ENCODE measurements at regions not wholly inside any gene's neighbourhood (a gene's known extent, or its start where the extent isn't known, plus 50 kb on each side); places are given as distances from the start of the nearest gene placed in this dataset.

DNA sequence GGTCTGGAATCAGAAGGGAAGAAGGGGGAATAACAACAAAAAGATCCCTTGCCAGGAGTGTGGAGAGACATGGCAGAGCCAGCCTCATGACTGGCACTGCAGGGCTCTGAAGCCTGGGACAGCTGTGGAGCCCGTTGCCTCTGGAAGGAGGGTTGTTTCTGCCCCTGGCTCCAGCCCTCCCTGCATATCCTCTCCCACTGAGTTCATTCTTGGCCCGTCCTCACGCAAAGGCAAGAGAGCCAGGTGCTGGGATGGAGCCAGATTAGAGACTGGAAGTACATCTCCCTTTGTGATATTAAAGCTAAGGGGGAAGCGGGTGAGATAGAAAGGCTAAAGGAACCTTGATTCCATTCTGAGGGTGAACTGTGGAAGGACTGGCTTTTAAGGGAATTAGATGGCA, 141.5 kb upstream of the NPVF start:
- TF ChIP-seq, protein P1, sequence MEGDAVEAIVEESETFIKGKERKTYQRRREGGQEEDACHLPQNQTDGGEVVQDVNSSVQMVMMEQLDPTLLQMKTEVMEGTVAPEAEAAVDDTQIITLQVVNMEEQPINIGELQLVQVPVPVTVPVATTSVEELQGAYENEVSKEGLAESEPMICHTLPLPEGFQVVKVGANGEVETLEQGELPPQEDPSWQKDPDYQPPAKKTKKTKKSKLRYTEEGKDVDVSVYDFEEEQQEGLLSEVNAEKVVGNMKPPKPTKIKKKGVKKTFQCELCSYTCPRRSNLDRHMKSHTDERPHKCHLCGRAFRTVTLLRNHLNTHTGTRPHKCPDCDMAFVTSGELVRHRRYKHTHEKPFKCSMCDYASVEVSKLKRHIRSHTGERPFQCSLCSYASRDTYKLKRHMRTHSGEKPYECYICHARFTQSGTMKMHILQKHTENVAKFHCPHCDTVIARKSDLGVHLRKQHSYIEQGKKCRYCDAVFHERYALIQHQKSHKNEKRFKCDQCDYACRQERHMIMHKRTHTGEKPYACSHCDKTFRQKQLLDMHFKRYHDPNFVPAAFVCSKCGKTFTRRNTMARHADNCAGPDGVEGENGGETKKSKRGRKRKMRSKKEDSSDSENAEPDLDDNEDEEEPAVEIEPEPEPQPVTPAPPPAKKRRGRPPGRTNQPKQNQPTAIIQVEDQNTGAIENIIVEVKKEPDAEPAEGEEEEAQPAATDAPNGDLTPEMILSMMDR (IDR thresholded peaks at IDR 0.05): no peak
- Histone ChIP-seq H3K9me3 (peaks cover 17% of the 10 kb centered on the region), H3K4me3 (no peak overlapping the region), H3K36me3 (ENCODE audit: low read depth) (no peaks in the 10 kb centered on the region), H3K4me1 (ENCODE audit: low read depth) (no peaks in the 10 kb centered on the region)
- DNase-seq (no peak), ATAC-seq (no peak)
- intact Hi-C loops (cut with DNase I, micrococcal nuclease): no loop called here

DNA sequence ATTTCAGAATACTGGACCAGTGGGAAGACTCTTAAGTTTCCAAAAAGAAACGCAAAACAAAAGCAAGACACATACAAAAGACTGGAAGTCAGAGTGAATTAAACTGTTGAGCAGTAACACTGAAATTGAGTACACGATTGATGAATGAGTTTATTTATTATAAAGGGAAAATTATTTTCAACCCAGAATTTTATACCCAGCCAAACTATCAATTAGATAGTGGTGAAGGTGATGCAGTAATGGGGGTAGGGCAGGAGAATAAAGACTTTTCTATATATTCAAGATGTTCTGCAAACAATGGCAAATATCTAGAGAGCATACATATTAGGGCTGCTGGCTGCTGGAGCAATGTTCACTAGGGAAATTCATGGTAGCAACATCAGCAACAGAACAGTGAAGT, 143.7 kb upstream of the NPVF start:
- intact Hi-C loops (cut with DNase I, micrococcal nuclease): no loop called here
- TF ChIP-seq, protein P1 (IDR thresholded peaks at IDR 0.05): no peak
- Histone ChIP-seq H3K4me1 (ENCODE audit: low read depth) (no peaks in the 10 kb centered on the region), H3K9me3 (peaks cover 17% of the 10 kb centered on the region), H3K36me3 (ENCODE audit: low read depth) (no peaks in the 10 kb centered on the region), H3K4me3 (no peak overlapping the region)
- ATAC-seq (no peak), DNase-seq (no peak)

DNA sequence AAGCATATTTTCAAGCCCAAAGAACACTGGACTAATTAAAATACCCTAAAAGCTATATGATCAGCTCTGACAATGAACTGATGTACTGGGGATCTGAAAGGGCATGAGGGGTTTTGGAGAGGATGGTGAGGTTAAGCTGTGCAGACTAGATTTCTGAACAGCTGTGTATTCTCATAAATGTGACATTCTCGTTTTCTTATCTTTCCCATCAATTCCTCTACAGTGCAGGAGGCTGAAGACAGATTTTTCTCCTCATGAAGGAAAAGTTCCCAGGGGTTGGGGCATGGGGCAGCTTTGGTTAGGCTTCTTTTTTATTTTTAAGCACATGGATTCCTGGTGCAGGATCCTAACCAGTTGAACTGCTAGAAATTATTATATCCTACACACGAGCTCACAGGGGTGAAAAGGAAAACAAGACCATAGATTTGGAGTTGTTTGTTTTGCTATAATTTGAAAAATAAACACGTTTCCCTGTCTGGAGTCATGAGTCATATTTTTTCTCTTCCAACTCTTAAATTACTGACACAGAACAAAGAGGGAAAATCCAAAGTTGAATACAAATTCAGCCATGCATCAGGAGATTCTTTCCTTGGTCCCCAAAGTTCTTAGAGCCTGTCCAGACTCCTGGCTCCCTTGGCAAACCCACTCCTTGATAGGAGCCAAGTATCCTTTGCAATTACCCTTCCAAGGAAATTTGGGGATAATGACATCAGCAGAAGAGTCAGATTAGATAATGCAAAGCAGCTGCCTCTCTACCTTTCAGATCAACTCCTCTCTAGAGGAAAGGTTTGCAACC, 147.7 kb upstream of the NPVF start:
- Histone ChIP-seq H3K36me3 (ENCODE audit: low read depth) (no peaks in the 10 kb centered on the region), H3K9me3 (peaks cover 17% of the 10 kb centered on the region), H3K4me1 (ENCODE audit: low read depth) (no peaks in the 10 kb centered on the region), H3K4me3 (no peak overlapping the region)
- TF ChIP-seq, protein P1 (IDR thresholded peaks at IDR 0.05): no peak
- ATAC-seq (no peak), DNase-seq (no peak)
- intact Hi-C loops (cut with DNase I, micrococcal nuclease): no loop called here

DNA sequence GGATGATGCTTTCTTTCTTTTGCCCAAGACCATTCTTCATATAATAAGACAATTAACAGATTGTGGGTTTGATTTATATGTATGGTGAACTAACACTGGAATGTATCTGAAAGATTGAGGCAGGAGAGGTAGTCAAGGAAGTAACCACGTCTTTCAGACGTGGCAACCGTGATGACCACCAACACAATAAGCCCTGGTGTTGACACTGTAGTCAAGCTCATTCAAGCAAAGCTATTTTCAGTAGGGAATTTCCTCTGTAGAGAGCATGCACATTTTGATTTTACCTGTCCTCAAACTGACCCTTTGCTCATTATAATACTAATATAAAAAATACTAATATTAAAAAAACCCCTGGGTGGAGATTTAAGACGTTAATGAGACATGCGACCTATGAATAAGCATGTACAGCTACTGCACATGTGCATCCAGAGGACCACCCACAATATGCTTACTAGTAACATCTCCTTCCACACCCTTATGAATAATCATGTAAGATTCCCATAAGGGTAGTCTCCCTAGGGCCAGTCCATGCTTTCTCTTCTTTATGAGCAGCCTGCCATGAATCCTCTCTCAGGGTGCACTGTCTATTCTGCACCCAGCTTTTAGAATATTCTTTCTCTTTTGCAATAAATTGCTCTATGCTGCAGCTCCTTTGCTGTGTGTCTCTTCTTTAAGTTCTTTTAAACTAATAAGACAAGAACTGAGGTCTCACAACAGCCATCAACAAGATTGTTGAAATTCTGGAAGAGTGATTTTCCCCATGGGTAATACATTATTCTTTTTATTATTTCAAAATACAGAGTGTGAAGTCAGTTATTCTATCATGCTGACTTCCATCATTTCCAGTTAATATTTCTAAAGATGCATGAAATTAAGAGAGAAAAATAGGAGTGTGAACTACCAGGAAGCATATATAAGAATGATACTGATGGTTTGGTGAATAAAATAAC, 151.3 kb upstream of the NPVF start:
- H3K9me3 ChIP-seq: no peaks in the 10 kb centered on the region
- ATAC-seq (no peak), DNase-seq (no peak)
- no peaks in the 10 kb centered on the region for H3K36me3 ChIP-seq (ENCODE audit: low read depth)
- TF ChIP-seq, protein P1 (IDR thresholded peaks at IDR 0.05): no peak
- no peak overlapping the region for H3K4me3 ChIP-seq
- no peaks in the 10 kb centered on the region for H3K4me1 ChIP-seq (ENCODE audit: low read depth)
- intact Hi-C loops (cut with DNase I, micrococcal nuclease): no loop called here

DNA sequence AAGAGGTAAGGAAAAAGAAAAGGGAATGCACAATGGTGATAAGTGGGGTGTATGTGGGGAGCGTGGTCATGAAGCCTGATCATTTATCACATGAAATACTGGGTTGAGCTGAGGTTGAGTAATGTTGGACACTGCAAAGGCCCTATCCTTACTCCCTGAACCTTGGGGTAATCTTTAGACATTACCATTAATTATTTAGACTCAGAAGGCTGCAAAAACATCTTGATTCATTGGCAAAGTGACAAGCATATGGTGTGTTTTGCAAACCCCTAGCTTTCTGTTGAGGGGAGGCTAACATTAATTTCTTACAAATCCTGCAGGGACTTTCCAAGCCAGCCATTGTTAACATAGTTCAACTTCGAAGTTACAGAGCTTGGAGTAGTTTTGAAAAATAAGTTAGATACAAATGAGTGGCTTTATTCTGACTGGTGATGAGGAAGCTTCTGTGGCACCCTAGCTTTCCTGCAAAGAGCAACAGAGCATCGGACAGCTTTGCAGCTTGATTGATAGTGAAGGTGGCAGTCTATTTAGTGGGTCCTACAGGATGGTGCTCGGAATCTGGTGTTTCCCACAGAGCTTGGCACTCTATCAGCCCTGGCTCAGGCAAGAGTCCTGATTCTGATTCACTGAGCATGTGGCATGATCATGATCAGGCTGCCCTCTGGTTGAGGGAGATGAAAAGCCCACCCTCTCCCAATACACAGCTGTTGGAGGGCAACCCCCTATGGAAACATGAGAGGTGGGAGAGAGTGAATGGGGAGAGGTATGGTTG, 153.7 kb upstream of the NPVF start:
- TF ChIP-seq, protein P1 (IDR thresholded peaks at IDR 0.05): no peak
- Histone ChIP-seq H3K9me3 (no peaks in the 10 kb centered on the region), H3K36me3 (ENCODE audit: low read depth) (no peaks in the 10 kb centered on the region), H3K4me3 (no peak overlapping the region), H3K4me1 (ENCODE audit: low read depth) (no peaks in the 10 kb centered on the region)
- ATAC-seq (no peak), DNase-seq (no peak)
- intact Hi-C loops (cut with DNase I, micrococcal nuclease): no loop called here
